Effector CD8-positive, alpha-beta T cell (primary cell): ENCODE measurements at regions not wholly inside any gene's neighbourhood (a gene's known extent, or its start where the extent isn't known, plus 50 kb on each side); places are given as distances from the start of the nearest gene placed in this dataset.

ENCODE experiments used
- DNase-seq: peaks from one replicate; lab custom pipeline; 2025; lab: John Stamatoyannopoulos, UW

DNA sequence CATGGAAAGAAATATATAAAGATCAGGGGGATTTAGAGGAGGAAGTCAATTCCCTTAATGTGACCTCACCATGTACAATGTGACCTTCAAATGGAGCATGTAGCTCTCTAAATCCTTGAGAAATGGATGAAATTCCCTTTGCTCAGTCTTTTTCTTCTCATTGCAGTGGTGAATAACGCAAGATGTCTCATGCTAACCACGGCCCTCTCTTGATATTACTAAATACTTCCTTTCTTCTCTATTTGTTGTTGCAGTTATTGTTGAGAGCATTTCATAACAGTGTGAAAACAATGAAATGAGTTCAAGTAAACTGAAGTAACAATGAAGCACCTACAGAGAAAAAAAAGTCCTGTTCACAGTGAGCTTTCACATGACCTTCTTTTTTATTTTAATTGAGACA is 55.6 kb downstream of the ZNF281 start:
- DNase-seq = no peak

DNA sequence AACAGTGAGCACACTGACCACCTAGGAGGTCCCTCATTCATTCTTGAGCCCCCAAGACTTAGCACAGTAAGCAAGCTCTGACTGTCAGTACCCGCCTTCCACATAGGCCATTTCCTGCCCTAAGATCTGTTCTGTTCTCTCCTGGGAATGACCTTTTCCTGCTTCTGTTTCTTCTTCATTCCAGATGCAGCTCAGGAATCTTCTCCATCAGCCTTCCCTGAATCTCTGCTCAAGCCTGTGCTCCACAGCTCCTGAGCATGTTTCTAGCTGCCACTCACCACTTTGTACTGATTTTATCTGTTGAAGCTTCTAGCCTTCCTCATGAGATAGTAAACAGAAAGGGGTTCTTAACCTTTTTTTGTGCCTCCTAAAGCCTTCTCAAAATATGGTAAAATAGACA is 56.6 kb downstream of the ZNF281 start:
- no peak for DNase-seq

GRCh38 chr1:200351826-200352549 is 57.8 kb downstream of the ZNF281 start:
- no peak for DNase-seq

DNA sequence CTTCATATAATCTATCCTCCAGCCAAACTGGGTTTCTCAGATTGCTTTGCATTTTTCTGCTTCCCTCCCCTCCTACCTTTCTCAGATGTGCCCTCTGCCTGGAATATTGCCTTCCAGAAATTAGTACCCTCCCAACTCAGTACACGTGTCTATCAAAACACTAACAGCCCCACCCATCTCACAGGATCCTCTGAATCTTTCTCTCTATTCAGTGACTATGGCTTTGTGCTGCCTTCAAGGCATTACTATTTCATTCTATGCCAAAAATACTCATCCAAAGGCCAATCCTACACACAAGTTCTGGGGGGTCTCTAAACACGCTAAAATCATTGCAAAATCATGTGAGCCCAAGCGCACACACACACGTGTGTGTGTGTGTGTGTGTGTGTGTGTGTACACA is 58.4 kb downstream of the ZNF281 start:
- DNase-seq = no peak

GRCh38 chr1:200346700-200347099 is 63.1 kb downstream of the ZNF281 start:
- DNase-seq = no peak

- DNase-seq = no peak
These were observed 64.3 kb downstream of the ZNF281 start for GRCh38 chr1:200345520-200345919.

- DNase-seq = no peak
These were observed 66.0 kb downstream of the ZNF281 start for GRCh38 chr1:200343874-200344273.

DNA sequence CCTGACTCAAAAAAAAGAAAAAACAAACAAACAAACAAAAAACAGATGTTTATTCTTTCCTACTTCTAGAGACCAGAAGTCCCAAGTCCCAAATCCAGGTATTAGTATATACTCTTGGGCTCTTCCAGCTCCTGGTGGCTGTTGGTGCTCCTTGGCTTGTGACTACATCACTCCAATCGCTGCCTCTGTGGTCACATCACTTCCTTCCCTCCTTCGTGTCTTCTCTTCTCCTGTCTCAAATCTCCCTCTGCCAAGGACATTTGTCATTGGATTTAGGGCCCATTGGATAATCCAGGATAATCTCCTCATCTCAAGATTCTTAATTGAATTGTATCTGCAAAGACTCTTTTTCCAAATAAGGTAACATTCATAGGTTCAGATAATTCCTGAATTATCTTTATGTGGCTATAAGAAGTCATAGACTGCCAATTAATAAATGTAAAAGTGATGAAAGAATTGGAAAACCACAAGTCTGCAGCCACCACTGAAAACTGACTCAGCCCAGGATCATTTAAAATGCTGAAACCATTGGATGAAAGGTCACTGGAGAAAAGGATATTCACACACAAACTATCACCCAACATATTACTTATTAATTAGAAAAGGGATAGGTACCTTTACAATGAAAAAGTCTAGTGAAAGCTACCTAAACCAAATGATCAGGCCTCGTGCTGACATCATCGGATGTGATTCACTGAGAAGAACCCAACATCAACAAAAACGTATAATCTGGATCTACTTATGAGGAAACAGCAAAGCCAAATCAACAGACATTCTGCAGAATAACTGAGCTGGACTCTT is 67.1 kb downstream of the ZNF281 start:
- no peak for DNase-seq

DNA sequence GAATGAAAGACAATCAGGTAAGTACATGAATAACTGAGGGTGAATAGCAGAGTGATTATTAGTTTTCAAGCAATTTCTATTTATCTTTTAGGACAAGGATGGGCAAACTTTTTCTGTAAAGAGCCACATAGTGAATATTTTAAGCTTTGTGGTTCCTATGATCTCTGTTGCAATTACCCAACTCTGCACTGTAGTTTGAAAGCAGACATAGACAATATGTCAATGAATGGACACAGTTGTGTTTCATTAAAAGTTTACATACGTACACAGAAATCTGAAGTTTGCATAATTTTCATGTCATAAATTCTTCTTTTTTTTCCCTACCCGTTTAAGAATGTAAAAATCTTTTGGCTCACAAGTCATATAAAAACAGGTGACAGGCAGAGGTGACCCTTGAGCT is 71.4 kb downstream of the ZNF281 start:
- DNase-seq = no peak

DNA sequence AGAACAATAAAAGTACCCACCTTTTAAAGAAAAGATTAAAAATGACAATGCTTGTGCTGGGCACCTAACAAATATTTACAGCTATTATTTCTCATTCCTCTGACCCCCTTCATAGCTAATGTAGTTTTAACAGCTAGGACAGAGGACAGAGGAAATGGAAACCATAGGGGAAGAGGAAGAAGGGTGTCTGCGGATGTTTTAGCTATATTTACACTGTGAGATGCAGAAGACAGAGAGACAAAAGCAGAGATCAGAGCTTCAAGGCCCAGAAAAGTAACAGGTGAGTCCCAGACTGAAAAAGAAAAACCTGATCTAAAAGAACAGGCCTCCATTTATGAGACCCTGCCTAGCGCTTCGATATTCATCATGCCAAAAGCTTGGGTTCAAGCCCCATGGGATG is 72.0 kb downstream of the ZNF281 start:
- DNase-seq = no peak

DNA sequence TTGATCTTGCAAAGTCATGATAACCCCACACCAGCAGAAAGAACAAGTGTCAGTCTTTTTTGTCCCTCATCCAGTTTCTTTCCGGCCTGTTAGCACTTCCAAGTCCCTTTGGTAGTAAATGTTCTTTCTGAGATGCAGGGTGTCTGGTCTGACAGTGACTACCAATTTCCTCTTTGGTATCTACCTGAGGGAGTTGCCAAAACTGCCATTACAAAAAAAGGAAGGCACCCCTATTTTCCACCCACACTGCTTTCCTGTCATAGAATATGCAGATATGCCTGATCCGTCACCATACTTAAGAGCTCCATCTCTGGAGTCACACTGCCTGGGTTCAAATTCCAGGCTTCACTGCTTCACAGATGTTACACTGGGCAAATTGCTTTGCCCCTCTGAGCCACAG is 72.4 kb downstream of the ZNF281 start:
- no peak for DNase-seq

- no peak for DNase-seq
These were observed 72.9 kb downstream of the ZNF281 start for GRCh38 chr1:200336901-200337391.

- no peak for DNase-seq
These were observed 73.6 kb downstream of the ZNF281 start for GRCh38 chr1:200336101-200336845.

DNA sequence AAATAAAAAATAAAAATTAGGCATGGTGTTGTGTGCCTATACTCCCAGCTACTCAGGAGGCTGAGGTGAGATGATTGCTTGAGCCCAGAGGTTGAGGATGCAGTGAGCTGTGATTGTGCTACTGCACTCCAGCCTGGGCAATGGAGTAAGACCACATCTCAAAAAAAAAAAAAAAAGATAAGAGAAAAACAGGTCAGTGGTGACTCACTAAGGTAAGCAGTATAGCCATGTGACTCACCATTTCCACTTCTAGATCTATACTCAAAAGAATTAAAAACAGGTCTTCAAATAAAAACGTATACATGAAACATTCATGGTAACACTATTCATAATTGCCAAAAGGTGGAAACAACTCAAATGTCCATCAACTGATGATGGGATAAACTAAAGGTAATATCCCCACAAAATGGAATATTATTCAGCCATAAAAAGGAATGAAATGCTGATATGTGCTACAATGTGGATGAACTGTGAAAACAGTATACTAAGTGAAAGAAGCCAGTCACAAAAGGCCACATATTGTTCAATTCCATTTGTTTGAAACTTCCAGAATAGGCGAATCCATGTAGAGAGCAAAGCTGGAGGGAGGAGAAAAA is 75.1 kb downstream of the ZNF281 start:
- DNase-seq = no peak

DNA sequence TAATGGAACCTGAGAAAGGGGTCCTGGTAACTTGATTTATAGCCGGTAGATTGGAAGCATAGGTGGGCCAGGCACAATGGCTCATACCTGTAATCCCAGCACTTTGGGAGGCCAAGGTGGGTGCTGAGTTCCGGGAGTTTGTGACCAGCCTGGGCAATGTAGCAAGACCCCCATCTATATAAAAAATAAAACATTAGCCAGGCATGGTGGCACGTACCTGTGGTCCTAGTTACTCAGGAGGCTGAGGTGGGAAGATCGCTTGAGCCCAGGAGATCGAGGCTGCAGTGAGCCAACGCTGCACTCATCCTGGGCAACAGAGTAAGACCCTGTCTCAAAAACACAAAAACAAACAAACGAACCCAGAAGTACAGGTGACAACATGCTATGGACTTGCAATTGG is 76.5 kb downstream of the ZNF281 start:
- no peak for DNase-seq

- no peak for DNase-seq
These were observed 77.1 kb downstream of the ZNF281 start for GRCh38 chr1:200332716-200333115.

- no peak for DNase-seq
These were observed 79.0 kb downstream of the ZNF281 start for GRCh38 chr1:200330741-200331428.

- no peak for DNase-seq
These were observed 80.5 kb downstream of the ZNF281 start for GRCh38 chr1:200329208-200329882.

- no peak for DNase-seq
These were observed 81.5 kb downstream of the ZNF281 start for GRCh38 chr1:200328379-200328778.

GRCh38 chr1:200323856-200324400 is 85.9 kb downstream of the ZNF281 start:
- no peak for DNase-seq

DNA sequence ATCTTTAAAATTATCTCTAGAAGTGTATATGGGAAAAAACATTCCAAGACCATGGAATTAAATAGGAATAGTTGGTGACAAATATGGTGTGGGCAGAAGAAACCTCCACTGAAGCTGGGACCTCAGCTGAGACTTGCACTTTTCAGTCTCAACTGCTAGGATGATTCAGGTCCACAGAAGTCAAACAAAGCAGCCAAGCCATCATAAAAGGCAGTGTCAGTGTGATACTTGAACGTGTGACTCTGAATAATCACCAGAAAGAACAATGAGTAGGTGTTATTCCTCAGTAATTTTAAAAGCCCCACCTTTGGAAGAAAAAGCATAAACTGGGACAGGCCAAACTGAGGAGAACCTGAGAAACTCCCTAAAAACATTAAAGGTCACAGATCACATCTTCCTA is 90.7 kb downstream of the ZNF281 start:
- DNase-seq = no peak
